GM23248 (cell line): ENCODE measurements at regions not wholly inside any gene's neighbourhood (a gene's known extent, or its start where the extent isn't known, plus 50 kb on each side); places are given as distances from the start of the nearest gene placed in this dataset.
"Not testable (repeated sequence)": the region's sequence is repeated elsewhere in the genome, so short reads cannot be mapped to it uniquely, and the experiment has no call there.

ENCODE experiments used
- DNase-seq: peaks from one replicate; pipeline ENCODE4 v3.0.0-alpha.2; 2015
- H2AFZ ChIP-seq: fragments of 200-600 bp; sonication (generic); 2 replicates; pipeline ENCODE4 v1.6.1; 2016; ENCODE audit warnings: antibody characterized with exemption
- H3F3A ChIP-seq: fragments of 200-600 bp; sonication (generic); 2 replicates; pipeline ENCODE4 v1.6.1; 2016; ENCODE audit warnings: mild to moderate bottlenecking, antibody characterized with exemption, mixed run types; ENCODE audit not compliant: insufficient read depth
- H3K27ac ChIP-seq: fragments of 200-600 bp; sonication (generic); 2 replicates; pipeline ENCODE4 v1.5.1; 2016; ENCODE audit warnings: mild to moderate bottlenecking
- H3K27me3 ChIP-seq: fragments of 200-600 bp; sonication (generic); replicated peaks from 2 replicates; pipeline ENCODE4 v1.6.1; 2016; ENCODE audit warnings: mild to moderate bottlenecking; ENCODE audit not compliant: insufficient read depth
- H3K36me3 ChIP-seq: fragments of 200-600 bp; sonication (generic); 2 replicates; pipeline ENCODE4 v1.6.1; 2016; ENCODE audit warnings: low read depth, mild to moderate bottlenecking
- H3K4me1 ChIP-seq: fragments of 200-600 bp; sonication (generic); 2 replicates; pipeline ENCODE4 v1.6.1; 2016; ENCODE audit warnings: mild to moderate bottlenecking; ENCODE audit not compliant: insufficient read depth
- H3K4me2 ChIP-seq: fragments of 200-600 bp; sonication (generic); one replicate; pipeline ENCODE4 v1.6.1; 2016; ENCODE audit warnings: mild to moderate bottlenecking; ENCODE audit not compliant: unreplicated experiment
- H3K4me3 ChIP-seq: fragments of 200-600 bp; sonication (generic); 2 replicates; pipeline ENCODE4 v1.5.1; 2016; ENCODE audit warnings: mild to moderate bottlenecking
- H3K79me2 ChIP-seq: fragments of 200-600 bp; sonication (generic); 2 replicates; pipeline ENCODE4 v1.6.1; 2016; ENCODE audit warnings: mild to moderate bottlenecking; ENCODE audit not compliant: insufficient read depth
- H3K9ac ChIP-seq: fragments of 200-600 bp; sonication (generic); 2 replicates; pipeline ENCODE4 v1.6.1; 2016; ENCODE audit warnings: mild to moderate bottlenecking
- H3K9me2 ChIP-seq: fragments of 200-600 bp; sonication (generic); 2 replicates; pipeline ENCODE4 v1.6.1; 2016; ENCODE audit warnings: mixed run types, mild to moderate bottlenecking, moderate library complexity; ENCODE audit not compliant: insufficient read depth
- H3K9me3 ChIP-seq: fragments of 200-600 bp; sonication (generic); one replicate; pipeline ENCODE4 v1.6.1; 2017; ENCODE audit warnings: low read depth
- H4K20me1 ChIP-seq: fragments of 200-600 bp; sonication (generic); 2 replicates; pipeline ENCODE4 v1.6.0; 2016; ENCODE audit not compliant: insufficient read depth
- EZH2 ChIP-seq: fragments of 200-600 bp; sonication (generic); IDR thresholded peaks from 2 replicates; pipeline ENCODE4 v1.6.1; 2018; ENCODE audit warnings: antibody characterized with exemption, mild to moderate bottlenecking; ENCODE audit not compliant: insufficient read depth, poor library complexity, severe bottlenecking
- EZH2phosphoT487 ChIP-seq: fragments of 200-600 bp; sonication (generic); IDR thresholded peaks from 2 replicates; pipeline ENCODE4 v1.6.1; 2018; ENCODE audit warnings: antibody characterized with exemption, moderate library complexity, mild to moderate bottlenecking, low read depth; ENCODE audit not compliant: insufficient read depth
- WGBS, 2 experiments: methylation state at CpG; one replicate each; pipeline ENCODE4 v1.1.6; 2015 to 2017; ENCODE audit warnings: low lambda C conversion rate in 2 of 2, low coverage in 1 of 2; ENCODE audit errors: missing lambda C conversion rate in 2 of 2; 5-methylcytosine and 5-hydroxymethylcytosine counted together
- in situ Hi-C: fragments of 300-500 bp; cut with MboI; formaldehyde crosslinking; loops from 2 replicates; pipeline ENCODE4 v1.15.0; 2020

GRCh38 chr6:67003844-67004243 is 1296.8 kb upstream of the EYS start:
- DNase-seq, result no peak
- H3K27ac ChIP-seq, result no peak overlapping the region
- in situ Hi-C loops, result no loop called here
- no peak for TF ChIP-seq EZH2phosphoT487
- TF ChIP-seq EZH2, result no peak
- H4K20me1 ChIP-seq, result no peaks in the 10 kb centered on the region
- H2AFZ ChIP-seq, result no peak overlapping the region
- no peaks in the 10 kb centered on the region for H3K9me2 ChIP-seq
- H3F3A ChIP-seq, result no peaks in the 10 kb centered on the region
- H3K9ac ChIP-seq, result no peak overlapping the region
- 32 to 45% methylated on average over 3 of the region's 3 CpGs for WGBS, 2 experiments
- H3K36me3 ChIP-seq, result no peaks in the 10 kb centered on the region
- H3K4me2 ChIP-seq, result no peak overlapping the region
- no peaks in the 10 kb centered on the region for H3K9me3 ChIP-seq
- H3K27me3 ChIP-seq, result no peaks in the 10 kb centered on the region
- H3K4me1 ChIP-seq, result no peaks in the 10 kb centered on the region
- no peak overlapping the region for H3K4me3 ChIP-seq
- H3K79me2 ChIP-seq, result no peaks in the 10 kb centered on the region

- H3K4me2 ChIP-seq, result no peak overlapping the region
- no peaks in the 10 kb centered on the region for H3F3A ChIP-seq
- no peaks in the 10 kb centered on the region for H3K4me1 ChIP-seq
- H3K9me3 ChIP-seq, result no peaks in the 10 kb centered on the region
- H3K36me3 ChIP-seq, result no peaks in the 10 kb centered on the region
- H3K9me2 ChIP-seq, result no peaks in the 10 kb centered on the region
- no peak overlapping the region for H2AFZ ChIP-seq
- H3K9ac ChIP-seq, result no peak overlapping the region
- H3K4me3 ChIP-seq, result no peak overlapping the region
- TF ChIP-seq EZH2phosphoT487, result no peak
- no peak for TF ChIP-seq EZH2
- no peak overlapping the region for H3K27ac ChIP-seq
- no peaks in the 10 kb centered on the region for H4K20me1 ChIP-seq
- WGBS, 2 experiments, result 52 to 67% methylated on average over 2 of the region's 2 CpGs
- DNase-seq, result no peak
- in situ Hi-C loops, result no loop called here
- no peaks in the 10 kb centered on the region for H3K79me2 ChIP-seq
- H3K27me3 ChIP-seq, result no peaks in the 10 kb centered on the region
These were observed 1293.1 kb upstream of the EYS start for GRCh38 chr6:67000121-67000520.

DNA sequence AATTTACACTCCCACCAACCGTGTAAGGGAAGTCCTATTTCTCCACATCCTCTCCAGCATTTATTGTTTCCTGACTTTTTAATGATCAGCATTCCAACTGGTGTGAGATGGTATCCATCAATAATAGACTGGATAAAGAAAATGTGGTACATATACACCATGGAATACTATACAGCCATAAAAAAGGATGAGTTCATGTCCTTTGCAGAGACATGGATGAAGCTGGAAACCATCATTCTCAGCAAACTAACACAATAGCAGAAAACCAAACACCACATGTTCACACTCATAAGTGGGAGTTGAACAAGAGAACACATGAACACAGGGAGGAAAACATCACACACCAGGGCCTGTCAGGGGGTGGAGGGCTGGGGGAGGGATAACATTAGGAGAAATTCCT is 1290.6 kb upstream of the EYS start:
- H3K79me2 ChIP-seq, H3F3A ChIP-seq, H3K4me3 ChIP-seq, in situ Hi-C loops, H3K36me3 ChIP-seq, H3K4me2 ChIP-seq, H4K20me1 ChIP-seq, H2AFZ ChIP-seq, H3K9me2 ChIP-seq, H3K4me1 ChIP-seq, H3K9ac ChIP-seq, DNase-seq, H3K27ac ChIP-seq, H3K27me3 ChIP-seq, H3K9me3 ChIP-seq: not testable (repeated sequence)
- WGBS, 2 experiments, result 13 to 15% methylated on average over 1 of the region's 1 CpG

DNA sequence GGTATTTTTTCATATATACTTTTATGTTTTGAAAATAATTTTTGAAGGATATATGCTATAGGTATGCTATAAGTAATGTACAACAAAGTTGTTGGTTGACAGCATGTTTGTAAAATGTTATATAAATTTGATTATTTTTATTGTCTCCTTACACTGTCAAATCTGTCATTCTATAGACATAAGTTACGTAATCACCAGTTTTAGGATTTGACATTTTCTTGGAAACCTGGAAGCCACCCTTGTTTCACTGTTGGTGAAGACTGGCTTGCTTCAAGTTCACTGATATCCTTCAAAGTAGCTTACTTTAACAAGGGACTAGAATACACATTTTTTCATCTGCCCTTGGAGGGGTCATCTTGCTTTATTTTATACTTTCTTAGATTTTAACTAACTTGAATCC is 1288.6 kb upstream of the EYS start:
- no peak overlapping the region for H2AFZ ChIP-seq
- H3K36me3 ChIP-seq, result no peaks in the 10 kb centered on the region
- no peaks in the 10 kb centered on the region for H3K4me1 ChIP-seq
- WGBS, 2 experiments, result 16% methylated on average over 1 of the region's 1 CpG
- no peaks in the 10 kb centered on the region for H3K9me3 ChIP-seq
- H3K79me2 ChIP-seq, result no peaks in the 10 kb centered on the region
- no peak for DNase-seq
- H3K27me3 ChIP-seq, result no peaks in the 10 kb centered on the region
- H3K4me3 ChIP-seq, result no peak overlapping the region
- TF ChIP-seq EZH2phosphoT487, result no peak
- TF ChIP-seq EZH2, result no peak
- H3K9me2 ChIP-seq, result no peaks in the 10 kb centered on the region
- in situ Hi-C loops, result no loop called here
- no peak overlapping the region for H3K4me2 ChIP-seq
- no peak overlapping the region for H3K9ac ChIP-seq
- no peaks in the 10 kb centered on the region for H3F3A ChIP-seq
- no peaks in the 10 kb centered on the region for H4K20me1 ChIP-seq
- no peak overlapping the region for H3K27ac ChIP-seq

- H3K4me3 ChIP-seq, H3F3A ChIP-seq, H4K20me1 ChIP-seq, H3K9ac ChIP-seq, H3K27me3 ChIP-seq, H3K4me2 ChIP-seq, H3K9me3 ChIP-seq, H3K9me2 ChIP-seq, DNase-seq, H2AFZ ChIP-seq, H3K36me3 ChIP-seq, in situ Hi-C loops, H3K27ac ChIP-seq, H3K79me2 ChIP-seq, H3K4me1 ChIP-seq: not testable (repeated sequence)
- WGBS, 2 experiments, result 54% methylated on average over 10 of the region's 10 CpGs
These were observed 1286.7 kb upstream of the EYS start for GRCh38 chr6:66993708-66994107.
